ENCODE measurements at regions not wholly inside any gene's neighbourhood (a gene's known extent, or its start where the extent isn't known, plus 50 kb on each side); places are given as distances from the start of the nearest gene placed in this dataset.

DNA sequence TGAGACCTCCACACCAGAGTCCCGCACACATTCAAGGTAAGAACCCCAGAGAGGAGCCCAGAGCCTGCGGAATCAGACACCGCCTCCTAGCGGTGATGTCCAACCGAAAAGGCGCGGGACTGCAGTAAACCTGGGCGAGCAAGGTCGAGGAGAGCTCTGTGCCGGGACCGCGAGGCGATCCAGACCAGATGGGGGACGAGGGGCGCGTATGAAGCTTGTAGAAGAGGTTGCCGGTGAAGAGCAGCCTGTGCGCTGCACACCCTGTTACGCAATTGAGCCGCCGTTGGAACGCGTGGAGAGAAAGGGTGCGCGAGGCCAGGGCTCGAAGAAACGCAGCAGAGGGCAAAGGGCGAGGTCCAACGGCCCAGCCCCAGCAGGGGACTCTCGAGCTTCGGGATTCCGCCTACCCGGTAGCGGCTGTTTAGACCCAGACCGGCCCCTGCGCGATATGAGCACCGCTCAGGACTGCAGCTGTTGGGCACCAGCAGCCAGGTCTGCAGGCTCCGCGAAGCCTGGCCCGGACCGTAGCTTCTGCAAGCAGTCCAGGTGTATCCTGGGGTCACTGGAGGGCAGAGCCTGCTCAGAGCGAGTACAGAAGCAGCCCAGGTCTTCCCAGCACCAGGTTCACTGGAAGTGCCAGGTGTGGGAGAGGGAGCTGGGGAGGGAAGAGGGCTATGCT is 65.9 kb upstream of the ZNF599 start:
- CTCF ChIA-PET: interaction anchor here (0.7 to 1.6 kb wide), 10 partner anchors 8 to 176 kb away, joined by 3 to 6 read pairs (median 4); partner anchors contain the start of gene ZNF30
- Mint-ChIP-seq H3K36me3 (peaks cover 0 to 9% (median 0%) of the 10 kb centered on the region in 5 donors), H3K4me3 (peak overlapping the region; percentile 5 to 78 (median 66)), H3K4me1 (peaks cover 6 to 33% (median 23%) of the 10 kb centered on the region in 7 donors), H3K27ac (peak overlapping the region in 7 of 9 donors; percentile 13 to 82 (median 53)), H3K27me3 (peaks cover 0 to 17% (median 0%) of the 10 kb centered on the region in 5 donors), H3K9me3 (peaks cover 0 to 10% (median 0%) of the 10 kb centered on the region in 11 donors)
- no peaks in the 10 kb centered on the region for H3K9me3 ChIP-seq (ENCODE audit: control insufficient read depth in 2 of 3, low read length in 3 of 3)
- POLR2A ChIA-PET: interaction anchor here (0.6 to 1.4 kb wide), 4 partner anchors 10 to 134 kb away, joined by 3 to 5 read pairs (median 4); no protein-coding TSS in a partner anchor
- no peaks in the 10 kb centered on the region for H3K36me3 ChIP-seq (ENCODE audit: control insufficient read depth in 2 of 3, insufficient read depth in 3 of 3, low read length in 3 of 3)
- no peaks in the 10 kb centered on the region for H3K4me1 ChIP-seq (ENCODE audit: control insufficient read depth in 2 of 2, insufficient read depth in 2 of 2, low read length in 2 of 2)
- DNase-seq: peak in 5 of 9 donors; percentile 18 to 44 (median 37)
- peak; percentile 55 for ATAC-seq
- peaks cover 0 to 3% of the 10 kb centered on the region in 2 donors for H3K27me3 ChIP-seq (ENCODE audit: control insufficient read depth in 2 of 2, insufficient read depth in 2 of 2, low read length in 2 of 2)
- intact Hi-C loops (cut with micrococcal nuclease): loop anchor here (1.0 to 10.0 kb wide), 4 partner anchors 134 to 252 kb away; no protein-coding TSS in a partner anchor
- peak overlapping the region; percentile 17 for H3K27ac ChIP-seq (ENCODE audit: low read depth, low read length)
- no peak overlapping the region for H3K4me3 ChIP-seq (ENCODE audit: low read length)

DNA sequence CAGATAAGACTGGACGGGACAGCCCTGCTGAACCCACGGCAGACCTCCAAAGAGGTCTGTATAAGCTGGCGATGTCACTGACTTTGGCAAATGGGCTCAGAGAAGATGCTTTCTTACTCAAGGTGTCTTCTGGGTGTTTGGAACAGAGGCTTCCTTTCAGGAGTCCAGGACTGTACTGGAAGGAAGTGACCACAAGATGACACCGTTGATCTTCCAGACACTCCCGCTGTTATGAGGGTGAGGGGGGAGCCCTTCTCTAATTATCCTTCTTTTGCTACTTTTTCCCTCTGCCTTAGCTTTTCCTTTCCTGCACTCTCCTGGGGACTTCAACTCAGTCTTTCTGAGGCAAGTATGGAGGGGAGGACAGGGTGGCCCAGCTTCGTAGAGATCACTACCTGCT is 65.2 kb upstream of the ZNF599 start:
- peaks cover 0 to 9% (median 0%) of the 10 kb centered on the region in 5 donors for H3K36me3 Mint-ChIP-seq
- Histone ChIP-seq H3K4me3 (ENCODE audit: low read length) (no peak overlapping the region), H3K36me3 (ENCODE audit: control insufficient read depth in 2 of 3, insufficient read depth in 3 of 3, low read length in 3 of 3) (no peaks in the 10 kb centered on the region), H3K9me3 (ENCODE audit: control insufficient read depth in 2 of 3, low read length in 3 of 3) (no peaks in the 10 kb centered on the region), H3K4me1 (ENCODE audit: control insufficient read depth in 2 of 2, insufficient read depth in 2 of 2, low read length in 2 of 2) (no peaks in the 10 kb centered on the region), H3K27ac (ENCODE audit: low read depth, low read length) (peak overlapping the region; percentile 17), H3K27me3 (ENCODE audit: control insufficient read depth in 2 of 2, insufficient read depth in 2 of 2, low read length in 2 of 2) (peaks cover 0 to 3% of the 10 kb centered on the region in 2 donors)
- intact Hi-C loops (cut with micrococcal nuclease): loop anchor here (1.0 to 10.0 kb wide), 4 partner anchors 135 to 253 kb away; no protein-coding TSS in a partner anchor
- ATAC-seq: no peak
- peaks cover 6 to 33% (median 21%) of the 10 kb centered on the region in 7 donors for H3K4me1 Mint-ChIP-seq
- H3K4me3 Mint-ChIP-seq: peak overlapping the region in 9 of 10 donors; percentile 5 to 78 (median 67)
- peak in 2 of 9 donors; percentile 18 to 19 for DNase-seq
- H3K27me3 Mint-ChIP-seq: peaks cover 0 to 17% (median 0%) of the 10 kb centered on the region in 5 donors
- peaks cover 0 to 10% (median 0%) of the 10 kb centered on the region in 11 donors for H3K9me3 Mint-ChIP-seq
- POLR2A ChIA-PET: interaction anchor here (0.6 to 1.4 kb wide), 3 partner anchors 10 to 131 kb away, joined by 3 to 5 read pairs (median 4); no protein-coding TSS in a partner anchor
- peak overlapping the region in 6 of 9 donors; percentile 13 to 82 (median 36) for H3K27ac Mint-ChIP-seq
- CTCF ChIA-PET: interaction anchor here (0.7 to 1.6 kb wide), 9 partner anchors 9 to 234 kb away, joined by 3 to 6 read pairs (median 4); partner anchors contain the start of gene ZNF30

DNA sequence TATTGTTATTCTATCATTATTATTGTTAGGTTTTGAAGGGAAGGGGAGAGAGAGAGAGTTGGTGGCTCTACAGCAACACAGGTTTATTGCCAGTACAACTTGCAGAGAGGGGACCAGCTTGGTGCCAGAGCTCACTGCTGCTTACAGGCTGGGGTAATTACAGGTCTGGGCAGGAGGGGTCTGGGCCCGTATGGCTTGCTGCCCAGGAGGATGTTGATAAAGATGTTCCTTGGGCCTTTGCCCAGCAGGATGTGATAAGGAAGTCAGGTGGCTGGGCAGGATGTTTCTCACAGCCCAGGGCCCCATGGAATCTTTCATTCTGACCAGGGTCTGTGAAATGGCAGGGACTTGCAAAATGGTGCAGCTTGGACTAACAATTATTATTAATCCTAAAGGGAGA is 64.2 kb upstream of the ZNF599 start:
- Mint-ChIP-seq H3K27ac (peak overlapping the region in 3 of 9 donors; percentile 32 to 82 (median 54)), H3K27me3 (peaks cover 0 to 17% (median 0%) of the 10 kb centered on the region in 5 donors)
- CTCF ChIA-PET: interaction anchor here (0.7 to 1.2 kb wide), 2 partner anchors 10 to 235 kb away, joined by 3 read pairs; no protein-coding TSS in a partner anchor

DNA sequence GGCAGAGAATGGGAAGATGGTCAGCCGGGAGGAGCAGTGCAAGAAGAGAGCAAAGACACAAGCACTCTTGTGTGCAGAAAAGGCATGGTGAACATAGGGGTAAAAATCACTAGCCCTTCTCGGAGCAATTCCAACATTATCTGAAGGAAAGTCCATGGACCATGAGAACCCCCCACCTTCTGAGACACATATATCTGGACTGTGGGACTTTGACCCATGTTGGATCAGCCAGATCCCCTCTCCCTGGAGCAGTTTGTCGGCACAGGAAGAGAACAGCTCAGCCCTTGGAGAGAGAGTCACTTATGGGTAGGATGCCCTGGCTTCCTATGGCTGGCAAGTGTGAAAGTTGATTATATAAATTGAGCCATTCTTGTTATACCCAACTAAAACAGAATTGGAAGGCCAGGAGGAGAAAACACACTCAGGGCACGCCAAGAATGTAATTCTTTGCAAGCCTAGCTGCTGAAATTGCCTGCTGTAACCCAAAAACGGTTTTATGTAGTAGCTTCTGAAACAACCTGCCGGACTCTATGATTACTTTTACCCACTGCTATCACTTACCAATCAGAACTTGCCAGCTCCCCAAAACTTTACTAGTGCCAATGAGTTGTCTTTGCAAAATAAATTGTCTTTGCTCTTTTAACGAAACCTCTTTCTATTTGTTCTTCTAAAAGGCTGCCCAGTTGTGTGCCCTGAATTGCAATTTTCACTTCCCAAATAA is 62.8 kb upstream of the ZNF599 start:
- Histone ChIP-seq H3K27ac (ENCODE audit: low read depth, low read length) (no peak overlapping the region), H3K4me3 (ENCODE audit: low read length) (no peak overlapping the region), H3K4me1 (ENCODE audit: control insufficient read depth in 2 of 2, insufficient read depth in 2 of 2, low read length in 2 of 2) (no peaks in the 10 kb centered on the region), H3K27me3 (ENCODE audit: control insufficient read depth in 2 of 2, insufficient read depth in 2 of 2, low read length in 2 of 2) (peaks cover 0 to 3% of the 10 kb centered on the region in 2 donors), H3K9me3 (ENCODE audit: control insufficient read depth in 2 of 3, low read length in 3 of 3) (no peaks in the 10 kb centered on the region), H3K36me3 (ENCODE audit: control insufficient read depth in 2 of 3, insufficient read depth in 3 of 3, low read length in 3 of 3) (no peaks in the 10 kb centered on the region)
- ChIA-PET POLR2A (no interaction called here), CTCF (no interaction called here)
- Mint-ChIP-seq H3K27ac (no peak overlapping the region), H3K27me3 (peaks cover 0 to 17% (median 0%) of the 10 kb centered on the region in 5 donors), H3K36me3 (peaks cover 0 to 5% (median 0%) of the 10 kb centered on the region in 5 donors), H3K4me3 (no peak overlapping the region), H3K4me1 (peaks cover 6 to 25% (median 21%) of the 10 kb centered on the region in 7 donors), H3K9me3 (peaks cover 0 to 13% (median 0%) of the 10 kb centered on the region in 11 donors)
- intact Hi-C loops (cut with micrococcal nuclease): loop anchor here in 1 of 2 donors (10.0 kb wide), 1 partner anchor 201 kb away; no protein-coding TSS in a partner anchor
- DNase-seq (no peak), ATAC-seq (no peak)

More for the DNA sequence above, 64.2 kb upstream of the ZNF599 start:
- Mint-ChIP-seq H3K9me3 (peaks cover 0 to 13% (median 0%) of the 10 kb centered on the region in 11 donors), H3K4me3 (no peak overlapping the region), H3K36me3 (peaks cover 0 to 5% (median 0%) of the 10 kb centered on the region in 5 donors), H3K4me1 (peaks cover 6 to 25% (median 23%) of the 10 kb centered on the region in 7 donors)
- H3K4me3 ChIP-seq (ENCODE audit: low read length): no peak overlapping the region
- POLR2A ChIA-PET: no interaction called here
- no peak overlapping the region for H3K27ac ChIP-seq (ENCODE audit: low read depth, low read length)
- H3K36me3 ChIP-seq (ENCODE audit: control insufficient read depth in 2 of 3, insufficient read depth in 3 of 3, low read length in 3 of 3): no peaks in the 10 kb centered on the region
- H3K4me1 ChIP-seq (ENCODE audit: control insufficient read depth in 2 of 2, insufficient read depth in 2 of 2, low read length in 2 of 2): no peaks in the 10 kb centered on the region
- intact Hi-C loops (cut with micrococcal nuclease): loop anchor here in 1 of 2 donors (10.0 kb wide), 1 partner anchor 202 kb away; no protein-coding TSS in a partner anchor
- no peak for DNase-seq
- no peaks in the 10 kb centered on the region for H3K9me3 ChIP-seq (ENCODE audit: control insufficient read depth in 2 of 3, low read length in 3 of 3)
- peaks cover 0 to 3% of the 10 kb centered on the region in 2 donors for H3K27me3 ChIP-seq (ENCODE audit: control insufficient read depth in 2 of 2, insufficient read depth in 2 of 2, low read length in 2 of 2)
- ATAC-seq: no peak

DNA sequence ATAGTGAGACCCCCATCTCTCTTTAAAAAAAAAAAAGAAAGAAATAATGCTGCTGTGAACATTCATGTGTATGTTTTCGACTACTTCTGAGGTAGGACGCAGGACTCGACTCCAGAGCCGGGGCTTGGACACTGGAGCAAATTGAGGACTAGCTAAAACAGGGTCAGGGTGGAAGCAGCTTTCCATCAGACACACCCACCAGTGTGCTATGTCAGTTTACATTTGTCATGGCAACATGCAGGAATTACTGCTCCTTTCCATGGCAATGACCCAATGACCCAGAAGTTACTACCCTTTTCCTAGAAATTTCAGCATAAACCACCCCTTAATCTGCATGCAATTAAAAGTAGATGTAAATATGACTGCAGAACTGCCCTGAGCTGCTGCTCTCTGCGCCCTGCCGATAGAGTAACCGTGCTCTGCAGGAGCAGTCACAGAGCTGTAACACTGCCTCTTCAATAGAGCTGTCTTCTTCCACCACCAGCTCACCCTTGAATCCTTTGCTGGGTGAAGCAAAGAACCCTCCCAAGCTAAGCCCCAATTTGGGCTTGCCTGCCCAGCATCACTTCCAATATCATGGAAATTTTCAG is 61.6 kb upstream of the ZNF599 start:
- Histone ChIP-seq H3K4me1 (ENCODE audit: control insufficient read depth in 2 of 2, insufficient read depth in 2 of 2, low read length in 2 of 2) (no peaks in the 10 kb centered on the region), H3K9me3 (ENCODE audit: control insufficient read depth in 2 of 3, low read length in 3 of 3) (no peaks in the 10 kb centered on the region), H3K27me3 (ENCODE audit: control insufficient read depth in 2 of 2, insufficient read depth in 2 of 2, low read length in 2 of 2) (peaks cover 0 to 3% of the 10 kb centered on the region in 2 donors), H3K36me3 (ENCODE audit: control insufficient read depth in 2 of 3, insufficient read depth in 3 of 3, low read length in 3 of 3) (no peaks in the 10 kb centered on the region), H3K27ac (ENCODE audit: low read depth, low read length) (no peak overlapping the region), H3K4me3 (ENCODE audit: low read length) (no peak overlapping the region)
- POLR2A ChIA-PET: no interaction called here
- Mint-ChIP-seq H3K36me3 (peaks cover 0 to 7% (median 0%) of the 10 kb centered on the region in 5 donors), H3K27me3 (peaks cover 0 to 13% (median 0%) of the 10 kb centered on the region in 5 donors), H3K9me3 (peaks cover 0 to 13% (median 0%) of the 10 kb centered on the region in 11 donors), H3K4me3 (no peak overlapping the region), H3K27ac (no peak overlapping the region), H3K4me1 (peaks cover 6 to 23% (median 20%) of the 10 kb centered on the region in 7 donors)
- CTCF ChIA-PET: no interaction called here
- DNase-seq (no peak), ATAC-seq (no peak)
- intact Hi-C loops (cut with micrococcal nuclease): loop anchor here in 1 of 2 donors (10.0 kb wide), 1 partner anchor 200 kb away; no protein-coding TSS in a partner anchor
